ENCODE measurements at regions not wholly inside any gene's neighbourhood (a gene's known extent, or its start where the extent isn't known, plus 50 kb on each side); places are given as distances from the start of the nearest gene placed in this dataset.

DNA sequence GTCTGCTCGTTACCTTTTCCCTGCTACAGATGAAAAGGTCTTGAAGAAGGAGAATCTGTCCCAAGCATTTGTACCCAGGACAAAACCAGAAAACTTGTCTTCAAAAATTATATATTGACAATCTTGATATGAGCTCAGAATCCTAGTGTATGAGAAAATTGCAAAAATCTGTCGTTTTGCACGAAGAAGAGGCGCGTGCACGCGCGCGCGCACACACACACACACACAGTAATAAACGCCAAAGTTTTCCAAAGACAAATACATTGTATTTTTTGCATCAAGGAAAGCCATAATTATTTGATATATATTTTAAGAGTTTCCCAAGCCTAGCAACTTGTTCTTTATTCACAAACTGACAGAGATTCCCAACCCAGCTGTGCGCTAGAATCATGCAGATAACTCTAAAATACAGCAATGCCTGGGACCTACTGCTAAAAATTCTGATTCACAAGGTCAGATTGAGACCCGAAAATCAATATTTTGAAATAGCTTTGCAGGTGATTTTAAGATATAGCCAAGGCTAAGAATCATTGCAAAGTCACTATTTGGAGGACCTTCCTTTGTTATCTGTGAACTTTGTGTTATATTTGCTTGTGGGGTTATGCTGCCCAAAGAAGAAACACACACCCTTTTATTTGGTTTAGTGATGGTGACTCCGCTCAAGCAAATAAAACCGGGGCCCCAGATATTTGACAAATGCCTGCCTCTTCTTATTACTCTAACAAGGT is 1287.7 kb upstream of the CDH6 start:
- no peak for DNase-seq

- DNase-seq: no peak
These were observed 1290.6 kb upstream of the CDH6 start for GRCh38 chr5:29902859-29903258.

- no peak for DNase-seq
These were observed 1293.9 kb upstream of the CDH6 start for GRCh38 chr5:29899583-29899982.

DNA sequence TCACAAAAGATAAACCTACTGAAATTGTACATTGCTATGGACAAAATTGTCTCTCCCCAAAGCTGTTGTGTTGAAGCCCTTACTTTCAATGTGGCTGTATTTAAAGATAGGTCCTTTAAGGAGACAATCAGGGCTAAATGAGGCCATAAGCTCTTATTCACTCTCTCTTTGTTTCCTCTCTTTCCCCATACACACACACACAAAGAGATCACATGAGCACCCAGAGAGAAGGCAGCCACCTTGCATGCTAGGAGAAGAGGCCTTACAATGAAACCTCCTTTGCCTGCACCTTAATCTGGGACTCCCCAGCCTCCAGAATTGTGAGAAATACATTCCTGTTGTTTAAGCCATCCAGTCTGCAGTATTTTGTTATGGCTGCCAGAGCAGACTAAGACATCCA is 1295.6 kb upstream of the CDH6 start:
- no peak for DNase-seq

DNA sequence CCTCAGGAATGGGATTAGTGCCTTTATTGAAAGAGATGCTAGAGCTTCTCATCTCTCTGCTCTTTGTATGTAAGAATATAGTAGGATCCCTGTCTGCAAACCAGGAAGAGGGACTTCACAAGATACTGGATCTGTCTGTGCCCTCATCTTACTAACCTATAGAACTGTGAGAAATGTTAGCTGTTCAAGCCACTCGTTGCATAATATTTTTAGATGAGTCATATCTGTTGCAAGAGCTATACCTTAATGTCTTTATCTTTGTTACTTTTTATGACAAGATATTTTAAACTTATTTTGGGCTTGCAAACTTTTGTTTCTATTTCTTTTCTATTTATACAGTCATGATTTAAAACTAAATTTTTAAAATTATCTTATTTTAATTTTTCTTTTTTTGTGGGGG is 1296.8 kb upstream of the CDH6 start:
- DNase-seq: no peak

DNA sequence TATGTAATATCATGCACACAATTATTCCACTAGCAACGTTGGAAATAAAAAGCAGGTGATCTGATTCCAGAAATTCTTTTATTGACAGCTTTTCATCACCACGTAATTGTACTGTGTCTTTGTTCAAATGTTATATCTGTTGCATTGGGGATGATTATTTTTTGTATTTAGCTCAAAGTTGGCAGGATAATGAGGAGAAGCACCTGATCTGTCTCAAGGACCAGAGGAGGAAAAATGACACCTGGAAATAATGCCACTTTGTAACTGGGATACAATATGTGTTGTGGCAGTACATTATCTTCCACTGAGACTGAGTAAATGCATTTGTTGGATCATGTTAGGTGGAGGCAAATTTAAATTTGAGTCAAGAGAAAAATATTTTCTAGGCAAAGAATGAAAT is 1298.8 kb upstream of the CDH6 start:
- DNase-seq: no peak

GRCh38 chr5:29889051-29889450 is 1304.4 kb upstream of the CDH6 start:
- DNase-seq: no peak

DNA sequence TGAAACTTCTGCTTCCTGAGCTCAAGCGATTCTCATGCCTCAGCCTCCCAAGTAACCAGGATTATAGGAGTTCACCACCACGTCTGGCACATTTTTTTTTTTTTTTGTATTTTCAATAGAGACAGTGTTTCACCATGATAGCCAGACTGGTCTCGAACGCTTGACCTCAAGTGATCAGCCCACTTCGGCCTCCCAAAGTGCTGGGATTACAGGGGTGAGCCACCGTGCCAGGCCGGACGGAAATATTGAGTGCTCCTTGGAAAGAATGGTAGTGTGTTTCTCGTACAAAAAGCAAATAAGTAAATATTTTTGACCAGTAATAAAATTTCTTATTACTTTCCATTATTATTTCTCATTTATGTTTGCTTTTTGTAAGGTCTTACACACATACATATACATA is 1307.9 kb upstream of the CDH6 start:
- DNase-seq: no peak

GRCh38 chr5:29882036-29882435 is 1311.5 kb upstream of the CDH6 start:
- DNase-seq: no peak

DNA sequence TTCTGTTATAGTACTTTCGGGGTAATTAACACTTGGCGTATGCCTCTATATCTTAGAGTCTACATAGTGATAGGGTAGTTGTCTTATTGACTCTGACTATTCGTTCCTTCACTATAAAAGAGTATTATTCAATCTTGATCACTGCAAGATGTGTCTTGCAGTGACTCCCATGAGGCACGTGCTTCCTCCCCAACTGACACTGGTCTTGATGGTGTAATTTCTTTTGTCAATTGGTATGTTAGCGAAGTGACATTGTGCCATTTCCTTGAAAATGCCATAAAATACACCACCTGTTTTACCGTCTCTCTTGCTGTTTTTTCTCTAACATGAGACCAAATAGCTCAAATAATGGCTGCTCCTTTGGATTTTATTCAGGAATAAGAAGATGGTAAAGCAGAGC is 1314.1 kb upstream of the CDH6 start:
- DNase-seq: no peak

- no peak for DNase-seq
These were observed 1314.9 kb upstream of the CDH6 start for GRCh38 chr5:29878599-29878998.

GRCh38 chr5:29867155-29867554 is 1326.3 kb upstream of the CDH6 start:
- DNase-seq: no peak

DNA sequence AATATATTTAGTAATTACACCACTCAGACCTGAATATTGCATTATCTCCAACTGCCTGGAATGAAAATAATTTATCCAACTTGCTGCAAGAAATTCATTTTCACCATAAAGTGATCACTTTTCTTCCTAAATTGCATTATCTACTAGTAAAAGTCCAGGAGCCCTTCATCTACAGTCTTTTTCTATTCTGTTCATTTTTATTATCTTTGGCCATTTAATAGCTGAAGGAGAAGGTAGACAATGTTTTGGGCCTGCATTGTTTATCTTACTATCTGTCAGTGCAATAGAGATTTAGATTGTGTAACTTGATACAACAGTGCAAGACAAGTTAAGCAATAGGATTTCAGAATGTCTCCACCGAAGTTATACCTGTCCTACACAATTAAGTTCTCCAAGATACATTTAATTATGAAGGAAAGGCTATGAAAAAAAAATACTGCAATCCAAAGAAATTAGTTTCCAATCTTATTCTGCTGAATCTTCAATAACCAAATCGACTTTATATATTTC is 1339.7 kb upstream of the CDH6 start:
- no peak for DNase-seq

GRCh38 chr5:29852329-29852728 is 1341.2 kb upstream of the CDH6 start:
- DNase-seq: no peak

DNA sequence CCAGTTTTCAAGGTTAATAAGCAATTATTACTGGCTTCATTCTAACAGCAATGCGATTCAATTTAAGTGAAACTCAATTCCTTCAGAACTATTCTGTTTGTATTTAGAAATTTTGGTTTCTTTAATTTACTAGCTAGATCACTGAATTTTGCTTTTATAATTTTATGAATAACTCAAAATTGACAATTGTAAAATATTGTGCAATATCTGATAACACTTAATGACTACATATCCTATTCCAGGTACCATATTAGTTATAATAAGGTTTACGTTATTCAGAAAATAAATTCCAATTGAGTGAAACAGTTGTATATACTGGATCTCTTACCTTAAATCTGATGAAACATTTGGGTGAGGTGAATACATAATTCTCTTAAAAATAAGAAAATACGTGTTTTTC is 1348.3 kb upstream of the CDH6 start:
- DNase-seq: no peak

GRCh38 chr5:29833394-29833793 is 1360.1 kb upstream of the CDH6 start:
- DNase-seq: no peak

GRCh38 chr5:29822521-29822920 is 1371.0 kb upstream of the CDH6 start:
- DNase-seq: no peak

DNA sequence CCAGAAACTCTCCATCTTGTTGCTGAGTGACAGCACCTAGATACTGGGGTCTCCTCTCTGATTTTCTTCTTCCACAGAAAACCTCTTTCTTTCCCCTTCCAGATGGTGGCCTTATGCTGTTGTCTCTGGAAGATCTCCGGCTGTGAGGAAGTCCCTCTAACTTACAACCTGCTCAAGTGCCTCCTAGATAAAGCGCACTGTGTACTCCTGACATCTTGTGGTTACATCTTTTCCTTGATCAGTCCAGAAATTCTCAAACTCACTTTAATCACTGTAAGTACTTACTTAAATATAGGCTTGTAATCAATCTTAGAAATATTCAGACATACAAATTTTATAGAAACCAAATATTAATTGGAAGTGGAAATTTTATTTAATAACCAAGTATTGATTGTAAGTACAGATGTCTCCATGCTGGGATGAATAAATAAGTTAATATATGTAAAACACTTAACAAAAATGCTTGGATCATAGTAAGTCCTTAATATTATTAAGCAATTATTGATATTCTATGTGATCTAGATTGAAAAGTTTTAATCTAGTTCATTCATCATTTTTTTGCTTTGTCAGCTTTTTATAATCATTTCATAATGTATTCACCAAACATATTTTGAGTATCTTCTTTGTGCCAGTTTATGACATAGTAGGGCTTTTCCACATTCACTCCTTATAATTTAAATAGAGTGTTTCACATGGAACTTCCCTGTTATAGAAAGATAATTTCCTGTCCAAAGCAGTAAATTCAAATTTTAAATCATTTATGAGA is 1381.4 kb upstream of the CDH6 start:
- no peak for DNase-seq

DNA sequence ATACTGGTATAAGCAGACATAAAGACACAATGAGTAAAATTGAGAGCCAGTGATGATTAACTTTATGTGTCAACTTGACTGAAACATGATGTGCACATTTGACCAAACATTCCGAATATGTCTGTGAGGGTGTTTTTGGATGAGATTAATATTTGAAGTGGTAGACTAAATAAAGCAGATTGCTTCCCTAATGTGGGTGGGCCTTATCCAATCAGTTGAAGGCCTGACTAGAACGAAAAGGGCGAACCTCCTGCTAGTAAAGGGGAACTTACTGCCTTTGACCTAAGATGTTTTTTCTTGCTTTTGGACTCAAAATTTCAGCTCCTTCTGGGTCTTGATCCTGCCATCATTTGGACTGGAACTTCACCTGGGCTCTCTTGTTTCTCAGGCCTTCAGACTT is 1387.7 kb upstream of the CDH6 start:
- DNase-seq: no peak

- DNase-seq: no peak
These were observed 1392.7 kb upstream of the CDH6 start for GRCh38 chr5:29800752-29801151.

- no peak for DNase-seq
These were observed 1397.5 kb upstream of the CDH6 start for GRCh38 chr5:29796013-29796412.

DNA sequence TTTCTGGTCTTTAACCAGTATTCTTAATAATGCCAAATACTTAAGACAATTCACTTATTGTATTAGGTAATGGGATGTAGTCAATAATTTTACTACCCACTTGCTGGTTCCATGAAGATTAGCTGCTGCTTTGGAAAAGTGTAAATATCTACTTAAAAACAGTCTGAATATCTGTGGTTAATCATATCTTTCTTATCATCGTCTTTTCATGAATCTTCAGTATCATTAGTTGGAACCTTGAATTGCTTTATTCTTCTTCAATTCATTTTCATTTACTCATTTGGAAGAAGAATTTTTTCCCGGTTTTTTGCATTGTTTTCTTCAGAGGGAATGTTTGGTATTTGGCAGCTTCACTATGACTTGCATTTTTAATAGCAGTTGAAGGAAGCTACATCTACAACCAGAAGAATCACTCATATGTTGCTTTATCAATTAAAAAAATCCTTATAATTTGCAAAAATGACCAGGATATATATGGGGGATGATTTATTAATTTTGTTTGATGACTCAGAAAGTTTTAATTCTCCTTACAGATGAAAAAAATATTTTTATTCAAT is 1398.3 kb upstream of the CDH6 start:
- DNase-seq: no peak

- DNase-seq: no peak
These were observed 1399.2 kb upstream of the CDH6 start for GRCh38 chr5:29794141-29794787.

- DNase-seq: no peak
These were observed 1403.2 kb upstream of the CDH6 start for GRCh38 chr5:29790281-29790680.

Data from NK-92 treated with Interleukin-12 subunit alpha and Interleukin-12 subunit beta, amount 100 ng/mL, for 24 hours (cell line).